GM19452 (cell line): ENCODE measurements at regions not wholly inside any gene's neighbourhood (a gene's known extent, or its start where the extent isn't known, plus 50 kb on each side); places are given as distances from the start of the nearest gene placed in this dataset.
"Not testable (repeated sequence)": the region's sequence is repeated elsewhere in the genome, so short reads cannot be mapped to it uniquely, and the experiment has no call there.

ENCODE experiments used
- ATAC-seq: cut with Tn5 transposase; IDR thresholded peaks from one replicate; pipeline ENCODE4 v1.9.1; 2021; ENCODE audit not compliant: unreplicated experiment

- no peak for ATAC-seq
Observed at GRCh38 chr6:121748850-121749249, 313.4 kb downstream of the GJA1 start.

GRCh38 chr6:121755485-121755884 lies 320.0 kb downstream of the GJA1 start:
- no peak for ATAC-seq

GRCh38 chr6:121756666-121757065 lies 321.2 kb downstream of the GJA1 start:
- ATAC-seq, result no peak

GRCh38 chr6:121759370-121759769 lies 323.9 kb downstream of the GJA1 start:
- ATAC-seq, result no peak

GRCh38 chr6:121760191-121760590 lies 324.7 kb downstream of the GJA1 start:
- ATAC-seq, result no peak

GRCh38 chr6:121760745-121761144 lies 325.3 kb downstream of the GJA1 start:
- no peak for ATAC-seq

- ATAC-seq, result peak; percentile 77
Observed at GRCh38 chr6:121764493-121764892, 329.0 kb downstream of the GJA1 start.

- no peak for ATAC-seq
Observed at GRCh38 chr6:121765060-121765459, 329.6 kb downstream of the GJA1 start.

- ATAC-seq, result no peak
Observed at GRCh38 chr6:121767211-121767610, 331.8 kb downstream of the GJA1 start.

GRCh38 chr6:121770943-121771342 lies 335.5 kb downstream of the GJA1 start:
- ATAC-seq, result peak; percentile 52

- ATAC-seq, result peak; percentile 82
Observed at GRCh38 chr6:121771937-121772720, 336.7 kb downstream of the GJA1 start.

GRCh38 chr6:121776054-121776453 lies 340.6 kb downstream of the GJA1 start:
- no peak for ATAC-seq

- no peak for ATAC-seq
Observed at GRCh38 chr6:121780325-121781321, 345.2 kb downstream of the GJA1 start.

GRCh38 chr6:121791396-121792315 lies 356.2 kb downstream of the GJA1 start:
- ATAC-seq, result no peak

GRCh38 chr6:121794630-121795029 lies 359.2 kb downstream of the GJA1 start:
- ATAC-seq, result no peak

GRCh38 chr6:121797598-121797997 lies 362.2 kb downstream of the GJA1 start:
- ATAC-seq, result not testable (repeated sequence)

GRCh38 chr6:121798126-121798525 lies 362.7 kb downstream of the GJA1 start:
- ATAC-seq, result not testable (repeated sequence)

GRCh38 chr6:121799574-121799973 lies 364.1 kb downstream of the GJA1 start:
- ATAC-seq, result no peak

GRCh38 chr6:121800047-121800446 lies 364.6 kb downstream of the GJA1 start:
- ATAC-seq, result no peak

- ATAC-seq, result no peak
Observed at GRCh38 chr6:121806116-121806515, 370.7 kb downstream of the GJA1 start.

GRCh38 chr6:121809211-121809610 lies 373.8 kb downstream of the GJA1 start:
- ATAC-seq, result no peak
